Mammary epithelial cell (primary cell): ENCODE measurements at regions not wholly inside any gene's neighbourhood (a gene's known extent, or its start where the extent isn't known, plus 50 kb on each side); places are given as distances from the start of the nearest gene placed in this dataset.

ENCODE experiments used
- CTCF ChIP-seq, 2 donors: IDR thresholded peaks in 1 of 2; conservative IDR thresholded peaks in 1 of 2; 2 replicates each; pipeline ENCODE4 v1.5.1; 2011 to 2012; ENCODE audit warnings: inconsistent platforms in 2 of 2, low read length in 2 of 2, mild to moderate bottlenecking in 2 of 2, control low read depth in 1 of 2, low read depth in 1 of 2; ENCODE audit not compliant: insufficient read depth in 1 of 2; ENCODE audit errors: extremely low read depth in 1 of 2
- EZH2 ChIP-seq: IDR thresholded peaks from 2 replicates; pipeline ENCODE4 v1.6.1; 2012; ENCODE audit warnings: low read length, inconsistent platforms, borderline replicate concordance

- TF ChIP-seq CTCF (conservative IDR thresholded peaks at IDR 0.05 in 1 of 2, IDR thresholded peaks at IDR 0.05 in 1 of 2; ENCODE audit: extremely low read depth in 1 of 2, insufficient read depth in 1 of 2, low read depth in 1 of 2, low read length in 2 of 2) (no peak), EZH2 (no peak)
Measured at GRCh38 chr3:168533600-168533999, 437.9 kb upstream of the GOLIM4 start.
